ENCODE measurements at regions not wholly inside any gene's neighbourhood (a gene's known extent, or its start where the extent isn't known, plus 50 kb on each side); places are given as distances from the start of the nearest gene placed in this dataset.
"Not testable (repeated sequence)": the region's sequence is repeated elsewhere in the genome, so short reads cannot be mapped to it uniquely, and the experiment has no call there.

DNA sequence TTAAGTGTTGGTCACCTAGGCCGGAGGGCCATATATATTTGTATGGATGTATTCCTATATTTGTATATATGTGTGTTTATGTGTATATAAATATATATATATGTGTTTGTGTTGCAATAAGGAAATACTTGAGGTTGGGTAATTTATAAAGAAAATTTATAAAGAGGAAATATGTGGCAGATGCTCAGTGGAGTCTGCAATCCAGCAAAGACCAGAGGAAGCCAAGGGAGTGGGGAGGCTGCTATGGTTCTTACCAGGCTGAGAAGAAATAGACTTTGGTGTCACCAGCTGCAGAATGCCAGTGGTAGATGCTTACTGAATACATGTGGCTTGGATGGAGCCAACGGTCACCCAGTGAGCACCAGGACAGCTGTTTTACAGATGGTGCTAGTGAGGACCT is 97.4 kb upstream of the ELOVL5 start:
- DNase-seq (ENCODE audit: low spot score) (no peak), FAIRE-seq (no peak)

DNA sequence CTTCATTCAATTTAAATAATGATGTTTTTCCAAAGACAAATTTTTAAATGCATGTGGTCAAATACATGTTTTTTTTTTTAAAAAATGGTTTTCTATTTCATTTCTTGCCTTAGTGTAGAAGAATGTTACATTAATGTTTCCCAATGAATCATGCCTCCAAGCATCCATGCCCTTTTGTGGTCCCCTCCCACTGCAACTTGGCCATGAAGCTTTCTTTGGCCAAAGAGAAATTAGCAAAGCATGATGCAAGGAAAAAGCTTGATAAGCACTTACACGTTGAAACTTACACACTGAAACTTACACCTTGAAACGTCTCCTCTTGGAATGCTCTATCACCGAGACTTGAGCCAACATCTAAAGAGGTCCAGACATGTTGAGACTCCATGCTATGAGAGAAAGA is 93.0 kb upstream of the ELOVL5 start:
- peak; percentile 75 for FAIRE-seq

DNA sequence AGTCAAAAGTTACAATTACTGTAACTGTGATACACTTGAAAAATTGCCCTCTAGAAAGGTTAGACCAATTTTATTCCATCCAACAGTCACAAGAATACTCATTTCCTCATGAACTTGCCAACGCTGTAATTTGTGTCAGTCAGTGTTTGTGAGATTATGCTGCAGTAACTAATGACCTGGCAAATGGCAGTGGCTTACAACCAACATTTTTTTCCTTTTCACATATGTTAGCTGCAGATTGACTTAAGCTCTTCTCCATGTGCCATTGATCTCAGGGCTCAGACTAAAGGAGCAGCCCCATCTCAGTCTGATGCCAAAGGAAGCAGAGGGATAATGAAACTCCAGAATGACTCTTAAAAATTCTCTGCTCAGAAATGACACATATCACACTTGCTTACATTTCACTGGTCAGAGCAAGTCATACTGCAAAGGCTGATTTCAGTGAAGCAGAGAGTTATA is 92.3 kb upstream of the ELOVL5 start:
- no peak for FAIRE-seq
- no peak for DNase-seq (ENCODE audit: low spot score)

More for the DNA sequence above, 93.0 kb upstream of the ELOVL5 start:
- no peak for DNase-seq (ENCODE audit: low spot score)

DNA sequence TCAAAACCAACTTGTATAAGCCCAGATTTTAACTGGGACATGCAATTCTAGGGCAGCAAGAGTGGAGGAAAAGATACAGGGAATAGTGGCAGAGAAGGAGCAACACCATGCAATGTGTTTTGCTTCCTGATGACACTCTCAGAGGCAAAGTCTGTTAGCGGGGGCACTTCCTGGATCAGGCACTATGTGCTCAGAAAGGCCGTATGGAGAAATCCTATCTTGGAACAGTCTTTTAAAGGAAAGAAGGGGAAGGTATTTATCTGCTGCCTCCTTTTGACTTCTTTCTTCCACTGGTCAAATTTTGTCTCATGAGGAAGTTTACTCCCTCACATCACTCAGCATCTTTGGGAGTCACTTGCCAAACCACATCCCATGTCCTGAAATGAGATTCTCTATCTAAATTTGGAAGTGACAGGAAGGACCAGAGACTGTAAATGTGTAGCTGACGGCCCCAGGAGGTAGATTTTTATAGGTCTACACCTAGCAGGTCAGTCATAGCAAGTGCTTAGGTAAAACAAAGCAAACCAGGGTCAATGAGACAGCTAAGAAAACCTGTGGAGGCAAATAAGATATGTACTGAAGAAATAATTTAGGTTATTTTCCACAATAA is 91.7 kb upstream of the ELOVL5 start:
- DNase-seq (ENCODE audit: low spot score) (no peak), FAIRE-seq (no peak)

DNA sequence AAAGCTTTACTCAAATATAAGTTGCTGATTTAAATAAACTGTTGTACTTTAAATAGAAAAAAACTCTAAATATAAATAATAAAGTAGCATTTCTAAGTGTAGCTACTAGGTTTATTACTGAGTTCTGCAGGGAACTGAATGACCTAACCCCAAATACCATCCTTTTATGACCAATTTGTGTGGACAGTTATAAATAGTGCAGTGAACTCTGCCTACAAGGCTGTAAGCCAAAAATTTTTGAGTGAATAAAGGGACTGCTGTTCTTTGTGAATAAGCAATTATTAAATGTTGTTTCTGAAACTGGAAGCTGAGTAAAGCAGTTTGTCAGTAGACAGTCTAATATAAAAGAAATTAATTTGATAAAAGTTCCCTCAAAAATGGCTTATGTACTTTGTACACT is 90.8 kb upstream of the ELOVL5 start:
- DNase-seq (ENCODE audit: low spot score) (no peak), FAIRE-seq (no peak)

DNA sequence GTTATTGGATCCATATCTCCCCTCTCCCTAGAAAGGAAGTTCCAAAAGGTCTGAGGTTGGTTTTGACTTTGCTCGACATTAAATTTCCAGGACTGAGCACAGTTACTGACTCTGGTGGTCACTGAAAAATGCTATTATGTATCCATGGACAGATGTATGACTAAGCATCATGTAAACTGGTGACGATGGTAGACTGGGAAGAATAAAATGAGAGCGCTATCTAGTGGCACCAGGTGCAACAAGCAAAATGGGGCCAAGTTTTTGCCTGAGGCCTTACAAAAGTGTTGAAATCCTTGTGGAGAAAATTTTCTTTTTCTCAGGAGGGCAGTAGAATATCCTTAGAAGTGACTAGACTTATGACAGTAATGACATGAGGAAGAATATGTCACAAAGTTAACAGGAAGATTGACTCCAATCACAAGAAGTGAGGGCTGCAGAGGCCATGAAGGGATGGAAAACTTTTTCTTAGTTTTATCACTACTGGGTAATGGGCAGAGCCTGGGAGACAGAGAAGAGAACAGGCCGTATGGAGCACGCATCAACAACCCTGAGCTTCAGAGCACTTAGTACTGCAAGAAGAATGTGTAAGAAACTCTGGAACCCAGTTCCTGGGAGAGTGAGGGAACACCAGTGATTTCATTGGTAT is 88.9 kb upstream of the ELOVL5 start:
- DNase-seq (ENCODE audit: low spot score) (peak; percentile 67), FAIRE-seq (peak; percentile 44)

DNA sequence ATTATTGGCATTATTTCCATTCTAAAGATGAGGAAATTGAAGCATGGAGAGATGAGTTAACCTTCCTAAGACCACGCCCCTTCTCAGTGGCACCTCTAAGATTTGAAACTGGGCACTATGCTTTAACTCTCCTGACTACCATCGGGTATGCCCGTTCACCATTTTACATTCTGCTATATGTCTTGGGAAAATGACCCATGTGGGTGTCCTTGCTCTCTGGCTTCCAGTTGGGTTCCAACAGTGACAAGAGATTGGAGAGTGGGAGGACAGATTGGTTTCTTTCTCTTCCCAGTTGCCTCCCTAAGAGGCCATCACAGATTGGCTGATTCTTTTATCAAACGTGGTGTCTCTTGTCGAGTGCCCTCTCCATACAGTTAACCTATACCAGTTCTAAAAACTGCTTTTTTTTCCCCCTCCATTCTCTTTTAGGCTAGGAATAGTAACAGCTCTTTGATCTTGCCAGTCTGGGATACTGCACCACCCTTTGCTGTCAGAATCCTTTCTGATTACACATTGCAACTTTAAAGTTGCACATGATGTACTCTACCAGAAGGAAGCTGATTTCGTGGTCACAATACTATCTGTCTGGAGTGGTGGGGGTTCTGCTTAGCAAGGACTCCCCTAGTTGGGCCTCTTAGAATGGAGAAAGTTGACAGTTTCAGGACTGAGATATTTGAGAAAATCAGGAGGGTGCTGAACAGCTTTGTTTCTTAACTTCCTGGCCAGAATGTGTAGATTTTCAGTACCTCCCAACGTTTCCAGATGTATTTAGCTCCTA is 88.0 kb upstream of the ELOVL5 start:
- DNase-seq (ENCODE audit: low spot score), result no peak
- FAIRE-seq, result no peak

DNA sequence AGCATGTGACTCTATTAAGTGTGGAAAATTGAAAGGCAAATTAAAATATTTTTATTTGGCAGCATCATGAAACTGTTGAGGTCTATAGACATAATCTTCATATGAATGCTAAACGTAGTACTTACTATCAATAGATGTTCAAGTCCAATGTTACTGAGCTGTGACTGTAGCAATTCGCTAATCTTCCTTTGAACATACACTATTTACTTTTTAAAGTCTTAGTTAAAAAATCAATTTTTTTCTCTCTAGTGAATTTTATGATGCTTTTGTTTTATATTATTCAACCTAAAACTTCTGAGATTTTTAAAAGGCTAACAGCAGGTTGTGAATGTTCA is 85.2 kb upstream of the ELOVL5 start:
- FAIRE-seq, result no peak
- no peak for DNase-seq (ENCODE audit: low spot score)

DNA sequence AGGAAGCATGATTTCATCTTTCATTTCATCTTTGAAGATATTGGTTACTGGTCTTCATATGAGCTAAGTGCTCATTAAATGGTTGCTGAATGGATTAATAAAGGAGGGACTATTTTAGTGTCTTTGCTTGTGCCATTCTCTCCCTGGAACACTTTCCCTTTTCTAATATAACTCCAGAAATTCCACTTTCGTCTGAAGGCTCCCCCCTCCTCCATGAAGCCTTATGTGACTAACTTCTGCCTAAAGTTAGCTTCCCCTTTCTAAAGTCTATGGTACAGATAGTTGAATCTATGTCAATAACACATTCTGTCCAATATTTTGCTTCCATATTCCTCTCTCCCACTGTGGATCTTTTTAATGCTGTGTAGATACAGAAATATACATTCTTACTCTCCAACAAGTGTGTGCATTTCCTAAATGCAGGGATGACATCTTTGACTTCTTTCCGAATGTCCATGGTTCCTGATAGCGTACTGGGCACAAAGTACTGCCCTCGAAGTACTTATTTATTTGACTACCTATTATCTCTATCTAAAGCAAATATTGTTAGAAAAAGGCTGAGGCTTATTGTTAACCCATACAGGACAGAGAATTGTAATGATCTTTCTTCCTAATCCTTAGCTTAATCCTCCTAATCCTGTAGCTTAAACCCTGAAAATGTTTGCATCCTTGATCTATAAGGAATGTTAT is 84.7 kb upstream of the ELOVL5 start:
- FAIRE-seq (no peak), DNase-seq (ENCODE audit: low spot score) (no peak)

DNA sequence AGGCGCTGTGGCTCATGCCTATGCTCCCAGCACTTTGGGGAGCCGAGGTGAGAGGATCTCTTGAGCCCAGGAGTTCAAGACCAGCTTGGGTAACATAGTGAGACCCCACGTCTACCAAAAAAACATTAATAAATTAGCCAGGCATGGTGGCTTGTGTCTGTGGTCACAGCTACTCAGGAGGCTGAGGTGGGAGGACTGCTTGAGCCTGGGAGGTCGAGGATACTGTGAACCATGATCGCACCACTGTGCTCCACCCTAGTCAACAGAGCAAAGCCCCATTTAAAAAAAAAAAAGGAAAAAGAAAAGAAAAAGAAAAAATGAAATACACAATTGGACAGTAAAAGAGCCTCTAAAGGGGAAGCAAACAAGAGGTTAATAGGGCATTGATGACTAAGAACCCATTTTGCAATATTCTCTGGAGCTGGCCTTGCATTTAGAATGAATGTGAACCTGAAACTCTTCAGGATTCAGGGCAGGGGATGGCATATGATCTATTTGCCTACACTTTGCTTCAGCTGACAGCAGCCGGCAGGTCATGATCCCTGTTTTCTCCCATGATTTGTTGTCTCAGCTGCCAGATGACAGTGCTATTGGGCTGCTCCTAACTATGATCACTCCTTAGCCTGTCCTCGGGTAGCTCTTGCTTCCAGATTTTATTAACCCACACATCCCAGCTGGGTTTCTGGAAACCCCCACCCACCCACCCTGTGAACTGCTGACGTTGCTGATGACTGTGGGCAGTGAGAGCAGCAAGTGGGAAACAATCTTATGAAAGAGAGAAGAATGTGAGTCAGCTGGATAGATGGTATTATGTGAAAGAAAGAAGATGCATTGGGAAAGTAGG is 83.8 kb upstream of the ELOVL5 start:
- DNase-seq (ENCODE audit: low spot score) (no peak), FAIRE-seq (no peak)

DNA sequence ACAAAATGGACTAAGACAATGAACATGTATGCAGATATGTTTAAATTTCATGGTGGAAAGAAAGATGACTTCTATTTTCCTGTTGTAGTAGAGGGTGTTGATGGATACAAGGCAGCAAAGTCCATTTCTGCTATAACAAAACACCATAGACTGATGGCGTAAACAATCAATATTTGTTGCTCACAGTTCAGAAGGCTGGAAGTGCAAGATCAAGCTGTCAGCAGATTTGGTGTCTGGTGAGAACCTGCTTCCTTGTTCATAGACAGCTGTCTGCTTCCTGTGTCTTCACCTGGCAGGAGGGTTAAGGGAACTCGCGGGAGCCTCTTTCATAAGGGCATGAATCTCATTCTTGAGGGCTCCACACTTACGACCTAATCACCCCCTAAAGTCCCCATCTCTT is 83.0 kb upstream of the ELOVL5 start:
- FAIRE-seq, result peak; percentile 20
- no peak for DNase-seq (ENCODE audit: low spot score)

DNA sequence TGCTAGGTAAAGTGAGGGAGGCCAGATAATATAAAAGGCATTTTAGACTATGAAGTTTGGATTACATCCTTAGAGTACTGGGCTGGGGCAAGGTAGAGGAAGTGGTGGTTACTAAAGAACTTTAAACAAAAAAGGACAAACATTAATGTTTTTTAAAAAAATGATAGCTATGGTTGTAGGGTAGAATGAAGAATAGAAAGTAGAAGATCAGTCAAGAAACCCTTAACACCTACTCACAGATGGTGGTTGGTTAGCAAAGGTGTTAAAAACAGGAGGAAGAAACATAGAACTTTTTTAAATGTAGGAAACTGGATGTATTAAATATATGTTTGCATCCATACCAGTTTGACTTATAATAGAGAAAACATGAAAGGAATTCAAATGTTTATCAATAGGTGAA is 80.7 kb upstream of the ELOVL5 start:
- no peak for DNase-seq (ENCODE audit: low spot score)
- no peak for FAIRE-seq

DNA sequence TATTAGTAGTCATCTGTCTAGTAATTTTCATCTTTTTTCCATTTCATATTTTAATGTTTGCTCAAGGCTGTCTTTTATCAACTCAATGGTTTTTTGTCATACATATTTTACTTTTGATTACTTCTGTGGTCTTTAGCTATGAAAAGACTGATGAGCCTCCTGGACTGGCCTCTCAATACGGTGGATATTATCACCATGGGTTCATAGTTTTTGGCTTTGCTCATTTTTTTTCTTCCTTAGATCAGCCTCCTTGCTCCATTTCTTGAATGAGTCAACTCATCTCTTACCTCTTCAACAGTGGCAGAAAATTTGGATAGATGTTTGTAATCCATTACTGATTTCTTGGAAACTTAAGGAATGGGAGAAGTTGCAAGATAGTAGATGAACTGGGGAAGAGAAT is 80.1 kb upstream of the ELOVL5 start:
- DNase-seq (ENCODE audit: low spot score) (no peak), FAIRE-seq (no peak)

DNA sequence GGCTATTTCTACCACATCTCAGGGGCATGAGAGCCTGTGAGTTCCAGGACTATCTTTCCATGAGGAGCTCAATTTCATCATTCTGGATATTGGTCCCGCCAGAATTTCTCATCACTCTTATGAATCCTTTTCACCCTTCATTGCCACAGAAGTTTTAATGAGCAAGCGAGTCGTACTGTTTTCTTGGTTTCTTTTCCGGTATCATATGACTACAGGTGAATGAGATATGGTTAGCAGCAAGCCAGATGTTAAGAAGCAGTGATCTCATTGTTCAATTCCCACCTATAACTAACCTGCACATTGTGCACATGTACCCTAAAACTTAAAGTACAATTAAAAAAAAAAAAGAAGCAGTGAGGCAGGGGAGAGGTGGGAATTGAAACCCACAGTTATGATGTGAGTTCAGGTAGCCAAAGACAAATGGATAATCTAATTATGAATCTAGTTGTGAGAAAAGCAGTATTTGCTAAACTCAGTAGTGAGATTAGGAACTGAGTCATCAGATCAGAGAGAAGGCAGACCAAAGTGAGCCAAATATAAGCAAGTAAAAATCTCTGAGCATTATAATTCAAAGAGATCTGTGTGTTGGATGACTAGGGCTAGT is 78.0 kb upstream of the ELOVL5 start:
- DNase-seq (ENCODE audit: low spot score) (no peak), FAIRE-seq (peak; percentile 17)

DNA sequence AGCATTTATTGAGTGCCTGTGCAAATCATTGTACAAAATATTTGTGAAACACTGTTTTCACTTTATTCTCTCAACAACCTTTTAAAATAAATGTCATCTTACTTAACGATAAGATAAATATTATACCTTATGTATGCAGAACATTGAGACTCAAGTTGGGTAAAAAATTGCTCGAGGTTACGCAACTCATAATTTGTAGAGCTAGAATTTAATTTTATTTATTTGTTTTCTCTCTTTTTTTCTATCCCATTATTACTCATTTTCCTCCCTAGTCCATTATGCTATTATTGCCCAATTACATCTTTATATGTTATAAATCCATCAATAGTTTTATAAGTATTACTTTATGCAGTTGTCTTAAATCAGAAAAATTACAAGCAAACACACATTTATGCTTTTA is 77.4 kb upstream of the ELOVL5 start:
- FAIRE-seq, result no peak

DNA sequence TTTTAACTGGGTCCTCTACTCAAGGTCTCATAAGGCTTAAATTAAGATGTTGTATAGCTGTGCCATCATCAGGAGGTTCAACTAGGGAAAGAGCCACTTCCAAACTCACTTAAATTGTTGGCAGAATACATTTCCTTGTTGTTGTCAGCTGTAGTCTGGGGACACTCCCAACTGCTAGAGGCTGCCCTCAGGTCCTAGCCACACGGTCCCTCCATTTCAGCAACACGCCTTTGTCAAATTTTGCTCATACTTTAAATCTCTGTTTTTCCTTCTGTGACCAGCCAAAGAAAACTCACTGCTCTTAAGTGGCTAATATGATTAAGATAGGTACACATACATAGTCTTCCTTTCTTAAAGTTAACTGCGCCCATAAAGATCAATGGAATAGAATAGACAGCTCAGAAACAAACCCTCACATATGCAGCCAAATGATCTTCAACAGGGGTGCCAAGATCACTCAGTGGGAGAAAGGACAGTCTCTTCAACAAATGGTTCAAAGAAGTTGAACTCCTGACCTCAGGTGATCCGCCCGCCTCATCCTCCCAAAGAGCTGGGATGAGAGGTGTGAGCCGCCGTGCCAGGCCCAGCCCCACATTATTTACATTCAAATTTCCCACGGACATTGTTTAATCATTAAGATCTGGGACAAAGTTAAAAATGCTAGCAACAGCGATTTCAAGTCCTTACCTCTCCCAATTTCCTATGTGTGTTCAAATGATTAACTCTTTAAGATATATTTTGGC is 76.4 kb upstream of the ELOVL5 start:
- DNase-seq (ENCODE audit: low spot score), result no peak

More for the DNA sequence above, 77.4 kb upstream of the ELOVL5 start:
- no peak for DNase-seq (ENCODE audit: low spot score)

DNA sequence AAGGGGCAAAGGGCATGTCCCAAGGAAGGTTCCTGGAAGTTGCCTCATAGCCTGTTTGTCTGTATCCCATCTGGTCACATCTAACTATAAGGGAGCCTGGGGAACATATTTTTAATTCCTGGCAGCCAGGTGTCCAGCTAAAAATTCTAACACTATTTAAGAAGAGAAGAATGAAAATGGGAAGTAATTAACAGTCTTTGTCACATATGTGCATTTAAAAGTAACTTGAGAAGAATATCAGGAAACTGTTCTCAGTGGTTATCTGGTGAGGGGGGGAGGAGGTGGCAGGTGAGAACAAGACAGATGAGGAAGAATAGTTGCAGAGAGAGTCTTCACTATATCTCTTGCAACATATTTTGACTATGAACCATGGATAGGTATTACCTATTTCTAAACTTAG is 75.5 kb upstream of the ELOVL5 start:
- DNase-seq (ENCODE audit: low spot score), result no peak
- FAIRE-seq, result no peak

More for the DNA sequence above, 76.4 kb upstream of the ELOVL5 start:
- no peak for FAIRE-seq

DNA sequence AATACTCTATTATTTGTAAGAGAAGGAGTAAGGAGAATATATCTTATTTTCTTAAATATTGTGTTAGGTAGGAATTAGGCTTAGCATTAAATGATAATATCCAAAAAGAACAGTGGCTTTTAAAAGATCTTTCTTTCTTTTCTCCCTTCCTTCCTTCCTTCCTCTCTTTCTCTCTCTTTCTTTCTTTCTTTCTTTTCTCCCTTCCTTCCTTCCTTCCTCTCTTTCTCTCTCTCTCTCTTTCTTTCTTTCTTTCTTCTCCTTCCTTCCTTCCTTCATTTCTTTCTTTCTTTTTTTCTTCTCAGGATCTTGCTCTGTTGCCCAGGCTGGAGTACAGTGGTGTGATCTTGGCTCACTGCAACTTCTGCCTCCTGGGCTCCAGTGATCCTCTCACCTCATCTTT is 74.8 kb upstream of the ELOVL5 start:
- DNase-seq (ENCODE audit: low spot score); FAIRE-seq: not testable (repeated sequence)

DNA sequence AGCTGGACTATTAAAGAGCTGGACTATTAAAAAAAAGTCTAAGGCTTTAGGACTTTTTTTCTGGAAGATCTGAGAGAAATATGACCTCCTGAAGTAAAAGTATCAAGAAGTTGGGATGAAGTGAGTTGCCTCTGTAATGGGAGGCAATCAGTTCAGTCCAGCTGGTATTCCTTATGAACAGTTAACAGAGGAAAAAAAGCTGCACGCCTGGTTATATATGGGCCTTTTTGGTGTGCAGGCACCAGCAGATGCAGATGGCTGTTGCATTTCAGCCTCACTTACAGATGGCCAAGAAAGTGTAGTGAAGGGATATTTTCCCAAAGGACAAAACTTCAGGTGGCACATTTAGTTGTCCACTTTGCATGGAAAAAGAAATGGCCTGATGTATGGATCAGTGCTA is 70.3 kb upstream of the ELOVL5 start:
- DNase-seq (ENCODE audit: low spot score), result no peak
- no peak for FAIRE-seq

DNA sequence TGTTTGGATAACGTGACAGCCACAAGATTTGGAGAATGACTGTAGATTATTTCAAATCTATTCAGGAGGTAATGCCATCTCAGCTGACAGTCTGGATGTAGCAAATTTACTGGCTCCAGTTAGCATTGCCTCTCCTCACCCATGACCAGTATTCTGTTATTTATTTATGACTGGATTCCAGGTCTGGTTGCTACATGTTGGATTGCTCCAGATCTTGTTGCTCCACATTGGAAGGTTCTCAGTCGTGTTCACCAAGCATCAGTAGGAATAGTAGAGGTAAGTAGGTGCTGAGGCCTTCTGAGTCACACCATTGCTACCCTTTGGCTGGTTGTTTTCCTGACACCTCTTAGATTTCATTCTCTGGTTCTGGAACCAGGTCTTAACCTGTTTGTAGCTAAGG is 69.5 kb upstream of the ELOVL5 start:
- FAIRE-seq (no peak), DNase-seq (ENCODE audit: low spot score) (no peak)
